SK-MEL-5 (cell line): ENCODE measurements at regions not wholly inside any gene's neighbourhood (a gene's known extent, or its start where the extent isn't known, plus 50 kb on each side); places are given as distances from the start of the nearest gene placed in this dataset.

Experiments
- DNase-seq: peaks from one replicate; pipeline ENCODE4 v3.0.0-alpha.2; 2016; ENCODE audit warnings: low read depth, low spot score
- in situ Hi-C: cut with HindIII; loops from 2 replicates; pipeline ENCODE4 v1.10.0; 2016; ENCODE audit warnings: low sequenced_read_pairs, high pct_unique_total_duplicates, low pct_unique_long_range_greater_than_20kb

DNA sequence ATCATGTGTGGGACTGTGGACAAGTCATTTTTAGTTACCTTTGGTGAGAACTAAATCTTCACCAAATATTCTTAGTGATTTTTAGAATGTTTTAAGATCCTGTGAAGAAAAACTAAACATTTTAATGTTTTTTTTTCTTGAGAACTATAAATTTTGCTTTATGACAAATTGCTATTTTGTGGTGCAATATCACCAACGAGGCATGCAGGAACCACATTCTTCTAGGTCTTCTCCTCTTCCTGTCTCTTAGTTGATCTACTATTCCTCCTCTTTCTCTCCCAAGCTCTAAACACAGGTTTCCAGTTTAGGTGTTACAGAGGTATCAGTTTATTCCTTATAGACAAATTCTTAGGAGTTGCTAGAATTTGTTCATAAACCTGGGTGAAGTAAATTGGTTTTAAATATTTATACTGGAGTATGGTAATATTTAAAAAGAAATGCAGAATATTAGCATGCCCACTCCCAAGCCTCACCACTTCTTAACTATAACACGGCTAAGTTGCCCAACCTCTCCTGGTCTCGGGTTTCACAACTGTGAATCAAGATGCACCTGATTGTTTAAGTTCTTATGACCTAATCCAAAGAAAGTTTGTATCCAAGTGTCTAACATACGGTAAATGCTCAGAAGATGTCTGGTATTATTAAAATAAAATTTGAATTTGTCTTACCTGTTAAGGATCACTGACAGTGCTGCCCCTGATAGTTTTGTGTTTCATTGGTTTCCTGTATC is 56.5 kb upstream of the CLNK start:
- in situ Hi-C loops = no loop called here
- DNase-seq = no peak

DNA sequence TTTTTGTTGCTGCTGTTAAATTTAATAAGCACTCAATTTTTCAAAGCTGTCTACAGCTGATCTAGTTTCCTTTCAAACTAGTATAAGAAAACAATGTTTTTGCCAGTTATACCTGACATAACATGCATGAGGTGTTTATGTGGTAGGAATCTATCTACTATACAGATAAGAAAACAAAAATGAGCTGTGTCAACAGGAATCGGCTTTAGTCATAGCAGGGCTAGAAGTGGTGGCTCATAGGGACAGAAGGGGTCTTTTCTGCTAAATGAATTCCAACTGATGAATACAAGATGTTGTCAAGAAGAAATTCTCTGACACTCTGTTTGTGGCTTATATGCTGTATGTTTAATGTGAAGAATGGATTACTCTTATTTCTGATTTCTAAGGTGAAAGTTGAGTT is 55.7 kb upstream of the CLNK start:
- in situ Hi-C loops = no loop called here
- DNase-seq = no peak

DNA sequence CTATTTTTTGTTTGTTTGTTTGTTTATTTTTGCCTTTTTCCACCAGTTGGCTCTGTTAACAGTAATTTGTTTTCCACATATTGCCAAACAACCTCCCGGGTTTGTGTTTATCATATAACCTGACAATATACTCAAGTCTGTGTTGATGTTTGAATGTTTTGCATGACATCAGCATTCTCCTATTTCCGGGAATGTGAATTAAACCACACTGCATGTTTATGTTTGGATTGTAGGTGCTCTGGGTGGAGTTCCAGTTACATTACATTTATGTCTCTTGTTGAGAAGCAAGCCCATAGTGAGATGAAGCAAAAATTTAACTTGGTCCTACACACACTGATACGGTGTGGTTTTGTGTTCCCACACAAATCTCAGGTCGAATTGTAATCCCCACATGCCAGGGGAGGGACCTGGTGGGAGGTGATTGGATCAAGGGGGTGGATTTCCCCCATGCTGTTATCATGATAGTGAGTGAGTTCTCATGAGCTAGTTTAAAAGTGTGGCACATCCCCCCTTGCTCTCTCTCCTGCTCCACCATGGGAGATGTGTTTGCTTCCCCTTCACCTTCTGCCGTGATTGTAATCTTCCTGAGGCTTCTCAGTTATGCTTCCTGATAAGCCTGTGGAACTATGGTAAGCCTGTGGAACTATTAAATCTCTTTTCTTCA is 54.4 kb upstream of the CLNK start:
- in situ Hi-C loops = no loop called here
- no peak for DNase-seq

DNA sequence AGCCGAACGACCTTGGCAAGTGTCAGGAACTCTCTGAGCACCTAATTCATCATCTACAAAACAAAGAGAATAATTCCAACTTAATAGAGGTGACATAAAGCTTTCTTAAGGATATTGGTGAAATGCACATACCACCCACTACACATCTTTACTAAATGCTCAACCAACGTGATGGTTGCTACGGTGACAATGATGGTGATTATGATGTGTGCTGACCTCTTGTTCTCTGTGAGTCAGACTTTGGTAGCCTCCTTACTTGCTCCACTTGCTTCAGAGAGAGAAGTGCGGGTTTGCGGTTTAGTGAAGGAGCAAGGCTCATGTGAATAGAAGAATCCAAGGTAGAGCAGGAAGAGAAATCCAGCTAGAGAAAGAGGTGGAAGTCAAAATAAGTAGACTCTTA is 52.8 kb upstream of the CLNK start:
- in situ Hi-C loops = no loop called here

DNA sequence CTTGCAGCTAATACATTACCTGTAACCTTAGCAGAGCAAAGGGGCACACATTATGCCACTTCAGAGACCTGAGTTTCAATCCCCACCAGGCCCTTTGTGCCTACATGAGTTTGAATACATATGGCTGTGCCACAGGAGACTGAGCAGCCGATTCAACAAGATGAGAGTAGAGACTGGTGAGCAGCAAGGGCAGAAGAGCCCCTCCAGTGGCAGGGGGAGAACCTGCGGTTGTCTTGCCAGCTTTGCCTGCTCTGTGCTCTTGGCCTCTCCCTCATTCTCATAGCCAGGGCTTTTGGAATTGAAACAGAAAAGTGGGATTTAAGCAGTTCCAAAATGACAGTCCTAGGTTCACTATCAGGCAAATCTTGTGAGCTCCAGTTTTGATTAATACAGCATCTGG is 52.3 kb upstream of the CLNK start:
- DNase-seq = no peak
- in situ Hi-C loops = no loop called here

More for the DNA sequence above, 52.8 kb upstream of the CLNK start:
- no peak for DNase-seq

DNA sequence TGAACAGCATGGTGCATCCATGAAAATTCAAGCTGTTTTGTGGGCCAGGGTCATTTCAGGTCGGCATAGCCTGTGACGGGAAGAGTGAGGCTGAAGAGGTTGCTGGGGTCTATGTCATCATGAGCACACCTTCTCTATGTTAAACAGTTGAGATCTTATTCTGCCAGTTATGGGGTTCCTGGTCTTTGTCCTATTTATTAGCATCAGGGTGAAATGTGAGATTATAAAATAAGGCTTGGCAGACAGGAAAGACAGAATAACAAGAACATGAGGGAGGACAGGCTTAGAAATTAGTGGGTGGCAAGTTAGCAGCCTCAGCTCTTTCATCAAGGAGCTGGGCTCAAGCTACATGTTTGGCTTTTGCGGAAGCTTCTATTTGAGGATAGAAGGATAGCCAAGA is 51.7 kb upstream of the CLNK start:
- DNase-seq = no peak
- in situ Hi-C loops = no loop called here

DNA sequence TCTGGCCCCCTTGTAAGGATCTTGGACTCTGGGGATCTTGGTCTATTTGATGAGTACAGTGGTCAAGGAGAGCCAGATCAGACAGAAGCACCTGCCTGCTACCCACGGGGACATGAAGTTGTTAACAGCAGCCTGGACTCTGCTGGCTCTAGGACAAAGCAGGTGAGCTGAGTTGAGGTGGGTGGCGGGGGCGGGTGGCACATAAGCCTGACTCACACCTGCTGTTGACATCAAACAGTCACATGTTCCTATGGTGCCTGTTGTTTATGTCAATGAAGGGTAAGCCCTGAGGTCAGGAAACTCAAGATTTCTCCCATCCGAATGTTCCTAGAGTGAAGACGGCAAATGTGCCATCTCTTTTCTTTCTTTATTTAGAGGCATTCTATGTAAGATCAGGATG is 50.1 kb upstream of the CLNK start:
- in situ Hi-C loops = no loop called here
- no peak for DNase-seq
